Activated CD8-positive, alpha-beta T cell treated with anti-CD3 and anti-CD28 coated beads for 36 hours (primary cell): ENCODE measurements at regions not wholly inside any gene's neighbourhood (a gene's known extent, or its start where the extent isn't known, plus 50 kb on each side); places are given as distances from the start of the nearest gene placed in this dataset.

Experiments
- ATAC-seq: fragments of 200-7000 bp; cut with Tn5 transposase; one replicate; pipeline ENCODE4 v1.10.0; 2021; ENCODE audit warnings: mild to moderate bottlenecking, moderate library complexity
- CTCF ChIA-PET: fragments of 350-600 bp; sonication (Branson Sonifier 250); formaldehyde crosslinking; loops from one replicate; lab custom pipeline; 2021; ENCODE audit warnings: antibody characterized with exemption; lab: Charles Lee
- POLR2A ChIA-PET: fragments of 350-600 bp; sonication (Branson Sonifier 250); formaldehyde crosslinking; loops from one replicate; lab custom pipeline; 2021; ENCODE audit warnings: antibody characterized with exemption; lab: Charles Lee
- DNase-seq: peaks from one replicate; pipeline ENCODE4 v3.0.0-alpha.2; 2020
- H3K27ac Mint-ChIP-seq: one replicate; pipeline ENCODE4 v1.8.0; 2021; ENCODE audit warnings: mild to moderate bottlenecking, mixed read lengths
- H3K27me3 Mint-ChIP-seq: one replicate; pipeline ENCODE4 v1.8.0; 2021; ENCODE audit warnings: mixed read lengths
- H3K36me3 Mint-ChIP-seq: one replicate; pipeline ENCODE4 v1.8.0; 2021; ENCODE audit warnings: low read depth, mixed read lengths
- H3K4me1 Mint-ChIP-seq: one replicate; pipeline ENCODE4 v1.8.0; 2021; ENCODE audit warnings: low read depth, mixed read lengths
- H3K4me3 Mint-ChIP-seq: one replicate; pipeline ENCODE4 v1.8.0; 2021; ENCODE audit warnings: mild to moderate bottlenecking, moderate library complexity, mixed read lengths
- H3K9me3 Mint-ChIP-seq: one replicate; pipeline ENCODE4 v1.8.0; 2021; ENCODE audit warnings: mixed read lengths
- intact Hi-C: fragments of 100-400 bp; cut with micrococcal nuclease; formaldehyde crosslinking; loops from one replicate; pipeline ENCODE4 v1.10.0; 2022
- TF ChIP-seq, protein P1 (sequence below): fragments of 200-600 bp; IDR thresholded peaks from one replicate; pipeline ENCODE4 v1.8.0; 2022; ENCODE audit warnings: antibody characterized with exemption, mild to moderate bottlenecking

DNA sequence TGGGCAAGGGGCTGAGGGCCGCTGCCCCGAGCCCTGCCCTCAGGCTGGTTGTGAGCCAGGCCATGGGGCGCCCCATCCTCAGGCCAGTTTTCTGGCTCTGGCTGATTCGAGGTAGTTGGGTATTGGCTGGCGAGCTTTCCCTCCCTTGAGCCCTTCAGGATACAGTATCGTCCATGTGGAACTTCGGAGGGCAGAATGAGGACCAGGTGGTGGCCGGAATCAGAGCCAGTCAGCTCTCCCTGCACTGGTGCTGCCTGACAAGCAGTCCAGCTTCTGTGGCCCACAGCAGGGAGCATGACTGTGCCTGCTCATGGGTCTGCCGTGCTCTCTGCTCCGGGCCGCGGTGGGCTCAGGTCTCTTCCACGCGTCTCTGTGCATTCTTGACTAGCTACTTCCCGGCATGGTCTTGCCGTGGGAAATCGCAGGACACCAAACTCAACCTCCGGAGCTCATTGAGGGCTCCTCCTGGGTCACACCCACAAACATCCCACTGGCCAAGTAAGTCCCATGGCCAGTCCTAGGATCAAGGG is 1289.3 kb downstream of the BRD1 start:
- no peak overlapping the region for H3K27ac Mint-ChIP-seq
- CTCF ChIA-PET = no interaction called here
- ATAC-seq = no peak
- no peak overlapping the region for H3K4me3 Mint-ChIP-seq
- intact Hi-C loops = no loop called here
- POLR2A ChIA-PET = no interaction called here
- DNase-seq = no peak
- peaks cover 3% of the 10 kb centered on the region for H3K9me3 Mint-ChIP-seq
- no peaks in the 10 kb centered on the region for H3K27me3 Mint-ChIP-seq
- H3K4me1 Mint-ChIP-seq = no peaks in the 10 kb centered on the region
- no peaks in the 10 kb centered on the region for H3K36me3 Mint-ChIP-seq
- TF ChIP-seq, protein P1, sequence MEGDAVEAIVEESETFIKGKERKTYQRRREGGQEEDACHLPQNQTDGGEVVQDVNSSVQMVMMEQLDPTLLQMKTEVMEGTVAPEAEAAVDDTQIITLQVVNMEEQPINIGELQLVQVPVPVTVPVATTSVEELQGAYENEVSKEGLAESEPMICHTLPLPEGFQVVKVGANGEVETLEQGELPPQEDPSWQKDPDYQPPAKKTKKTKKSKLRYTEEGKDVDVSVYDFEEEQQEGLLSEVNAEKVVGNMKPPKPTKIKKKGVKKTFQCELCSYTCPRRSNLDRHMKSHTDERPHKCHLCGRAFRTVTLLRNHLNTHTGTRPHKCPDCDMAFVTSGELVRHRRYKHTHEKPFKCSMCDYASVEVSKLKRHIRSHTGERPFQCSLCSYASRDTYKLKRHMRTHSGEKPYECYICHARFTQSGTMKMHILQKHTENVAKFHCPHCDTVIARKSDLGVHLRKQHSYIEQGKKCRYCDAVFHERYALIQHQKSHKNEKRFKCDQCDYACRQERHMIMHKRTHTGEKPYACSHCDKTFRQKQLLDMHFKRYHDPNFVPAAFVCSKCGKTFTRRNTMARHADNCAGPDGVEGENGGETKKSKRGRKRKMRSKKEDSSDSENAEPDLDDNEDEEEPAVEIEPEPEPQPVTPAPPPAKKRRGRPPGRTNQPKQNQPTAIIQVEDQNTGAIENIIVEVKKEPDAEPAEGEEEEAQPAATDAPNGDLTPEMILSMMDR = no peak

DNA sequence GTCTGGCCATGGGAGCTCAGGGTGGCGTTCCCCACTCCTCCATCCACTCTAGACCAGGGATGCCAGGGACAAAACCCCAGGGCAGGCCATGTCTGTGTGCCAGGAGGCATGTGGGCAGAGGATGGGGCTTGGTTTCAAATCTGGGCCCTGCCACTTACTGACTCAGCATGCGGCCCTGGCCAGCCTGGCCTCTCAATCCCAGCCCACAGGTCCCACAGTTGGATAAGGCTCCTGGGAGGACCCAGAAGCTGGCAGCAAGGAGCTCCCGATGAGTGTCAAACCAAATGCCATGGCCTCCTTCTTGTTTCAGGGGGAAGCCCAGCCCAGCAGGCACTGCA is 1290.4 kb downstream of the BRD1 start:
- no peaks in the 10 kb centered on the region for H3K27me3 Mint-ChIP-seq
- intact Hi-C loops = no loop called here
- TF ChIP-seq, protein P1 = no peak
- no peaks in the 10 kb centered on the region for H3K4me1 Mint-ChIP-seq
- no peak overlapping the region for H3K4me3 Mint-ChIP-seq
- no peak for ATAC-seq
- H3K9me3 Mint-ChIP-seq = peaks cover 3% of the 10 kb centered on the region
- H3K36me3 Mint-ChIP-seq = no peaks in the 10 kb centered on the region
- ChIA-PET POLR2A (no interaction called here), CTCF (no interaction called here)
- H3K27ac Mint-ChIP-seq = no peak overlapping the region
- DNase-seq = no peak

DNA sequence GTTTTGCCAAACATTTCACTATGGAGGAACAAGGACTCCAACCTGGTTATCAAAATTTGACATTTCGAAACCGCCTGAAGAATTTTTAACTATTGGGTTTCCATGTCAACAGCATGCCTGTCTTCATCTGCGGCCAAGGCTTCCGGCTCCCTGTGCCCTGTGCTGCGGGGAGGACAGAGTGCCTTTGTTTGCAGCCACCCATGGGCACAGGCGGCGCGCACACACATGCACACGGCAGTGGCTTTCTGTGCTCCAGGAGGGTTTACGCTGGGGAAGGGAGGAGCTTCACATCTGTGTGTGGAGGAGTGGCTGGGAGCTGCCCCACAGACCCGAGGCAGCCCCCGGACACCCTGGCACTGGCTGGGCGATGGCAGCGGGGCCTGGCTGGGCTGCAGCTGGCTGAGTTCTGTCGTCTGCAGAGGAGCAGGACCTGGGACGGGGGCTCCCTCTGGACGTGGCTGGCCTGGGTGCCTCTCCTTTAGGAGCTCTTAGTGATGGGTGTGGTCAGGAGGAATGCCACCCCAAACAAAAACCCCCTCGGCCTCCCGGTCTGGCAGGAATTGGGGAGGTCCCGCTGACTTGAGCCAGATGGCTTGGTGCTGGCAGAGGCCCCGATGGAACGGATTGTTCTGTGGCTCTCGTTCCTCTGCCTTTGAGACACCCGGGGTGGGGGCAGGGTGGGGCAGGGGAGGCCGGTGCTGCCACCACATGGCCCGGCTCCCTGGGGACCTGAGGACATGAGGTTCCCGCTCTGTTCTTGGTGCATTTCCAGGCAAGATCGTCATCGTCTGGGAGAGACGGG is 1290.9 kb downstream of the BRD1 start:
- POLR2A ChIA-PET = no interaction called here
- Mint-ChIP-seq H3K27me3 (peaks cover 2% of the 10 kb centered on the region), H3K9me3 (no peaks in the 10 kb centered on the region), H3K4me1 (no peaks in the 10 kb centered on the region), H3K36me3 (no peaks in the 10 kb centered on the region), H3K27ac (no peak overlapping the region), H3K4me3 (no peak overlapping the region)
- TF ChIP-seq, protein P1 = no peak
- no peak for ATAC-seq
- CTCF ChIA-PET = no interaction called here
- DNase-seq = no peak
- intact Hi-C loops = no loop called here

DNA sequence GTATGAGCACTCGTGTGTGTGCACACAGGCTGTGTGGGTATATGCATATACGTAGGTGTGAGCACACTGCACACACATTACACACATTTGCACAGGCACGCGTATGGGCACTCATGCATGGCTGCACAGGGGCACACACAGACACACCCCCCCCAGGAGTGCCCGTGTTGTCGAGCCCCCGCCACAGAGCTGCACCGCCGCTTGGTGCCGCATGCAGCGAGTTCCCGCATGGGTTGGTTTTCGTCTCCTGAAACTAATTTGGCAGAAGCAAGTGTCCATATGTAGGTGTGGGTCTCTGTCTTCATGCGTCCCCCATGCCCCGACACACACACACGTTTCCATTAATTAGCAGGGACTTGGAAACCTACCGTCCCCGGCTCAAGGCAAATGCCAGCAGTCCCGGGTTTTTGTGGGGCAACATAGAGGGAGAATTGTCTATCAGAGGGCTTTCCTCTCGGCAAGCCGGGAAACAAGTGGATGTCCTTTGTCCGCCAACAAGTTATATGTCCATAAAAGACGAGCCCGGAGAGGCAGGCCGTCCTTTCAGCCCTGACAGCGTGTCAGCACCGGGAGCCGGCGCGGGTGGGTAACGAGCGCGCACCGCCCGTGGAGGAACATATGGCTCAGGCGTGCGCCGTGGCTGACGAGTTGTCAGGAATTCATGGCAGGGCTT is 1291.7 kb downstream of the BRD1 start:
- H3K27ac Mint-ChIP-seq = no peak overlapping the region
- intact Hi-C loops = no loop called here
- peaks cover 2% of the 10 kb centered on the region for H3K27me3 Mint-ChIP-seq
- H3K36me3 Mint-ChIP-seq = no peaks in the 10 kb centered on the region
- ATAC-seq (no peak), DNase-seq (no peak)
- H3K4me1 Mint-ChIP-seq = no peaks in the 10 kb centered on the region
- no peak overlapping the region for H3K4me3 Mint-ChIP-seq
- CTCF ChIA-PET = no interaction called here
- POLR2A ChIA-PET = no interaction called here
- TF ChIP-seq, protein P1 = no peak
- no peaks in the 10 kb centered on the region for H3K9me3 Mint-ChIP-seq

DNA sequence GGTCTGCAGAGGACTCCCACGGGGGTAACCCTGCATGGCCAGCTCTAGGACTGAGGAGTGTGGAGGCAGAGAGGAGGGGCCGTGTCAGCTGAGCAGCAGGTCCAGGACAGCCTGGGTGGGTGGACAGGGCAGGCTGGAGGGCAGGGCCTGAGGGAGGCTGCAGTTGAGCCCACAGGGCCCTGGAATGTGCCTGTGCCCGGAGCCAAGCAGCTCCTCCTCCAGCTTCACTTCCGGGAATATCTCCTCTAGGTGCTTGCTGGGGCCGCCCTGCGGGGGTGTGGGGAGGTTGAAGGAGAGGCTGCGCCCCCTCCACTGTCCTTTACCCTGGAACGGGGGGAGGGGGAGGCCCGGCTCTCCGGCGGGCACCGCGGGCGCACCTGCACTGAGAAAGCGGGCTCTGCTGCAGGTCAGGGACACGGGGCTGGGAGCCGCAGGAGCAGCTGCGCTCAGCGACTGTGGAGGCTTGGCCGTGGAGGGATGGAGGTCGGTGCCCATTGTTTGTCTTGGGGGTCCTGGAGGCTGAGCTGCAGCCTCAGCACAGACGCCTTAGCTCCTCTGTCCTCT is 1293.2 kb downstream of the BRD1 start:
- TF ChIP-seq, protein P1 = no peak
- no peaks in the 10 kb centered on the region for H3K4me1 Mint-ChIP-seq
- POLR2A ChIA-PET = no interaction called here
- no peak overlapping the region for H3K27ac Mint-ChIP-seq
- no peaks in the 10 kb centered on the region for H3K36me3 Mint-ChIP-seq
- DNase-seq (no peak), ATAC-seq (no peak)
- intact Hi-C loops = no loop called here
- no peak overlapping the region for H3K4me3 Mint-ChIP-seq
- no peaks in the 10 kb centered on the region for H3K9me3 Mint-ChIP-seq
- H3K27me3 Mint-ChIP-seq = peaks cover 2% of the 10 kb centered on the region
- CTCF ChIA-PET = no interaction called here
